Tibial artery (tissue), 4 donors: ENCODE measurements at regions not wholly inside any gene's neighbourhood (a gene's known extent, or its start where the extent isn't known, plus 50 kb on each side); places are given as distances from the start of the nearest gene placed in this dataset.

Experiments used
- DNase-seq, 2 donors: peaks; one replicate each; pipeline ENCODE4 v3.0.0-alpha.2; 2019
- H3K27ac ChIP-seq, 2 donors: fragments of 200-600 bp; sonication (generic) in 1 of 2; 1 replicate in 1 of 2; 2 replicates in 1 of 2; pipeline ENCODE4 v1.5.1; 2018 to 2019; ENCODE audit warnings: mild to moderate bottlenecking in 1 of 2
- H3K27me3 ChIP-seq, 2 donors: fragments of 200-600 bp; sonication (generic) in 1 of 2; one replicate each; pipeline versions ENCODE4 v1.5.1 to v1.6.0; 2016 to 2019
- H3K36me3 ChIP-seq, 3 donors: fragments of 200-600 bp; sonication (generic) in 2 of 3; one replicate each; pipeline ENCODE4 v1.5.1; 2016 to 2019; ENCODE audit warnings: mild to moderate bottlenecking in 2 of 3
- H3K4me1 ChIP-seq, 4 donors: fragments of 200-600 bp; sonication (generic) in 2 of 4; 1 replicate in 3 of 4; 2 replicates in 1 of 4; pipeline ENCODE4 v1.5.1; 2016 to 2019
- H3K4me3 ChIP-seq, 2 donors: fragments of 200-600 bp; sonication (generic) in 1 of 2; 1 replicate in 1 of 2; 2 replicates in 1 of 2; pipeline ENCODE4 v1.5.1; 2018 to 2019; ENCODE audit warnings: mild to moderate bottlenecking in 2 of 2
- H3K9me3 ChIP-seq, 3 donors: fragments of 200-600 bp; sonication (generic) in 1 of 3; one replicate each; pipeline ENCODE4 v1.5.1; 2016 to 2019
- intact Hi-C: fragments of 100-400 bp; cut with DNase I; formaldehyde crosslinking; loops from one replicate; pipeline ENCODE4 v1.15.0; 2023; ENCODE audit warnings: low total_unique reads
- TF ChIP-seq, protein P1 (sequence below), 2 experiments: fragments of 200-600 bp in 1 of 2; fragments of 450-650 bp in 1 of 2; IDR thresholded peaks; one replicate each; pipeline ENCODE4 v1.5.1; 2017 to 2019; ENCODE audit warnings: antibody characterized with exemption in 2 of 2, mild to moderate bottlenecking in 1 of 2, moderate library complexity in 1 of 2

DNA sequence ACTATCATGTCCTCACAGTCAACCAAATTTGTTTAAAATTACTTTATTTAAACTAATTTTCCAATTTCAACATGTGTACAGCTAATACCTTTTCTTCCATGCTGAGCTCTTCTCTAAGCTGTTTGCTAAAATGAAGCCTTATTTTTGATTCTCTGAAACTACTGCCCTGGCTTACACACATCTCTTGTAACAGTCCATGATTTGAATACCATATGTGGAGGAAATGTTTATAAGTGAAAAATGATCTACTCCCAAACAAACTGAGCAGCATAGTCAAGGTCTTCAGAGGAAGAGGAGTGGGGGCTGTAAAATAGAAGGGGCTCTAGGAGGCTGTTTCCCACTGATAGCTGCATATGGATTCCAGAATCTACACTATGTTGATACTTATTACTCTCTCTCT lies 188.7 kb downstream of the ANKRD50 start:
- Histone ChIP-seq H3K9me3 (no peaks in the 10 kb centered on the region), H3K36me3 (no peaks in the 10 kb centered on the region), H3K4me3 (no peak overlapping the region), H3K4me1 (peaks cover 0 to 7% (median 0%) of the 10 kb centered on the region in 4 donors), H3K27ac (no peak overlapping the region), H3K27me3 (no peaks in the 10 kb centered on the region)
- intact Hi-C loops = no loop called here
- DNase-seq = no peak
- TF ChIP-seq, protein P1, sequence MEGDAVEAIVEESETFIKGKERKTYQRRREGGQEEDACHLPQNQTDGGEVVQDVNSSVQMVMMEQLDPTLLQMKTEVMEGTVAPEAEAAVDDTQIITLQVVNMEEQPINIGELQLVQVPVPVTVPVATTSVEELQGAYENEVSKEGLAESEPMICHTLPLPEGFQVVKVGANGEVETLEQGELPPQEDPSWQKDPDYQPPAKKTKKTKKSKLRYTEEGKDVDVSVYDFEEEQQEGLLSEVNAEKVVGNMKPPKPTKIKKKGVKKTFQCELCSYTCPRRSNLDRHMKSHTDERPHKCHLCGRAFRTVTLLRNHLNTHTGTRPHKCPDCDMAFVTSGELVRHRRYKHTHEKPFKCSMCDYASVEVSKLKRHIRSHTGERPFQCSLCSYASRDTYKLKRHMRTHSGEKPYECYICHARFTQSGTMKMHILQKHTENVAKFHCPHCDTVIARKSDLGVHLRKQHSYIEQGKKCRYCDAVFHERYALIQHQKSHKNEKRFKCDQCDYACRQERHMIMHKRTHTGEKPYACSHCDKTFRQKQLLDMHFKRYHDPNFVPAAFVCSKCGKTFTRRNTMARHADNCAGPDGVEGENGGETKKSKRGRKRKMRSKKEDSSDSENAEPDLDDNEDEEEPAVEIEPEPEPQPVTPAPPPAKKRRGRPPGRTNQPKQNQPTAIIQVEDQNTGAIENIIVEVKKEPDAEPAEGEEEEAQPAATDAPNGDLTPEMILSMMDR (IDR thresholded peaks at IDR 0.05) = no peak

DNA sequence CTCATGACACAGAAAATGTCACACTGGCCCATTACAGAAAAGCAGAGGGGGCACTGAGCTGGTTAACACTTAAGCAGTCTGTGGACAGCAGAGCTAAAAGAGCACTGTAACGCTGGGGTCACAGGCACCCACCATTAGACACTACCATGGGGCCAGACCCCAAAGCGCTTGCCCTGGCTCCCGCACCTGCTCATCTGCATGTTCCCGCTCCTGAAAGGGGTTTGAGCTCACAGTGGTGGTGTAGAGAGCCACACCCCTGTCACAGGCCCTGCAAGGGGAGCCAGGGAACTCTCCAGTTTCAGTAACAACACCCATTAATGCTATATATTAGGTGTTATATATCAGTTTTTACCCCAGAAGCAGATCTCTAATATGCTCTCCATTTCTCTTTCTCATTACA lies 187.0 kb downstream of the ANKRD50 start:
- intact Hi-C loops = no loop called here
- H3K27me3 ChIP-seq = no peaks in the 10 kb centered on the region
- H3K27ac ChIP-seq = no peak overlapping the region
- TF ChIP-seq, protein P1 (IDR thresholded peaks at IDR 0.05) = no peak
- no peak for DNase-seq
- no peaks in the 10 kb centered on the region for H3K9me3 ChIP-seq
- peaks cover 0 to 7% (median 0%) of the 10 kb centered on the region in 4 donors for H3K4me1 ChIP-seq
- H3K4me3 ChIP-seq = no peak overlapping the region
- H3K36me3 ChIP-seq = no peaks in the 10 kb centered on the region

DNA sequence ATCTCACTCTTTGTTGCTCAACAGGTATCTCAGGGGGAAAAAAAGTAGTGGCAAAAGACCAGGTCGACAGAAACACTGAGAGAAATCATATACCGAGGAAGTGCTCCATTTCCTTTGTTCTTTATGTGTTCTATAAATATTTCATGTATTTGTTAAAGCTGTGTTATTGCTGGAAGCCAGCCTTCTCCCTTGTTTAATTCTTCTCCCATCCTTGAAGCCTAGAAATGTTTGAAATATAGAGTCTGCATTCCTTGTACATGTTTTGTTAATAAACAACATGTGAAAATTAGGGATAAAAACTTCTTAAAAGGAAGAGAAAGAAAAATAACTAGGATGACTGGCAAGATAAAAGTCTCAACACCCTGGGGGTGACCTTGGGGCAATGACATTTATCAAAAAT lies 186.2 kb downstream of the ANKRD50 start:
- TF ChIP-seq, protein P1 (IDR thresholded peaks at IDR 0.05) = no peak
- H3K4me1 ChIP-seq = peaks cover 0 to 7% (median 0%) of the 10 kb centered on the region in 4 donors

DNA sequence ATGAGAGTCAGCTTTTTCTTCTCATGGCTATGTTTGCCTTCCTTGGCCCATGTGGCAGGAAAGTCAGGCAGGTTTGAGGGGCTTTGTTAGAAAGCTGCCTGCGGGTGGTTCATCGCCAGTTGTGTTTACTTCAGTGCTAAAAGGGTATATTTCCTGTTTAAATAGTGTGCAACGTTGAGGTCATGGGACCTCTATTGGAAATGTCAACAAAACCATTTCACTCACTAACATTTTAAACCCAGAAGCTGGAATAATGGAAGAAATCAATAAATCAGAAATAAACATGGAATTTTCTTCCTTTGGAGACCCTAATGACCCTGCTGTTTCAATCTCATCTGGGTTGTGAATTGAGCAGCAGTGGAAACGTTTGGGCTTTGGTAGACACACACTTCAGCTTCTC lies 185.8 kb downstream of the ANKRD50 start:
- TF ChIP-seq, protein P1 (IDR thresholded peaks at IDR 0.05) = no peak
- H3K4me3 ChIP-seq = no peak overlapping the region
- no peak overlapping the region for H3K27ac ChIP-seq
- intact Hi-C loops = no loop called here
- no peaks in the 10 kb centered on the region for H3K9me3 ChIP-seq
- no peak for DNase-seq
- H3K36me3 ChIP-seq = no peaks in the 10 kb centered on the region
- no peaks in the 10 kb centered on the region for H3K27me3 ChIP-seq
- peaks cover 0 to 7% (median 0%) of the 10 kb centered on the region in 4 donors for H3K4me1 ChIP-seq

More for the DNA sequence above, 186.2 kb downstream of the ANKRD50 start:
- Histone ChIP-seq H3K27ac (no peak overlapping the region), H3K27me3 (no peaks in the 10 kb centered on the region), H3K9me3 (no peaks in the 10 kb centered on the region), H3K36me3 (no peaks in the 10 kb centered on the region), H3K4me3 (no peak overlapping the region)
- intact Hi-C loops = no loop called here
- no peak for DNase-seq

DNA sequence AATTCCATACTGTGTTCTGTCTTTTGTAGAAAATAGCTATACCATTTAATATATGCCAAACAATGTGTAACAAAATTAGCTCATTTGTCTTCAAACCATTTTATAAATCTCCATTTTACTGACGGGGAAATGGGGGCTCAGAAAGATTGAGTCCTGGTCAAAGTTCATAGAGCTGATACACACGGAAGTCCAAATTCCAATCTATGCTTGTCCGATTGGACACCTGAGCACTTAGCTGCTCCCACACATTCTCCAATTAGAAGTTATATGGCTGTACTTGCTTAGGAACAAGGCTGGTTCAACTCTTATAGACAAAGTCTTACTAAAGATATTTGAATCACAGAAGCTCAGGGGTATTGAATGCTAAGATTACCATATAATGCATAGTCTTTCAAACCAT lies 185.2 kb downstream of the ANKRD50 start:
- H3K27ac ChIP-seq = no peak overlapping the region
- no peaks in the 10 kb centered on the region for H3K9me3 ChIP-seq
- peaks cover 0 to 7% (median 0%) of the 10 kb centered on the region in 4 donors for H3K4me1 ChIP-seq
- no peak overlapping the region for H3K4me3 ChIP-seq
- intact Hi-C loops = no loop called here
- TF ChIP-seq, protein P1 (IDR thresholded peaks at IDR 0.05) = no peak
- H3K27me3 ChIP-seq = no peaks in the 10 kb centered on the region
- H3K36me3 ChIP-seq = no peaks in the 10 kb centered on the region
- no peak for DNase-seq

DNA sequence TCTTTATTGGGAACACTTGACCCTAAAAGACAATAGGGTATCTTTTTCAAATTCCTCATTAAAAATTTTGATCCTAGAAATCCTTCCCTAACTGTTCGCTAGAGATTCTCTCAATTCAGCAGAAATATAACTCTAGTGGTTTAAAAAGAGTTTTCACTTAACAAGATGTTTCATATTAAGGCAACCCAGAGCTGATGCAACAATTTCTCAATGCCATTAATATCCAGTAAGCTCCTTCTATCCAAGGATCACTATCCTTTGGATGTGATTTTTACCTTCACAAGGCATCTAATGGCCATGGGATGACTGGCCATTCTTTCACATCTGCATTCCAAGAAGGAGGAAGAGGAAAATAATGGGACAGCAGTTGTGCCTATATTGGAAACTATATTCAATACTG lies 183.4 kb downstream of the ANKRD50 start:
- no peak for DNase-seq

More for the DNA sequence above, 183.4 kb downstream of the ANKRD50 start:
- Histone ChIP-seq H3K4me3 (no peak overlapping the region), H3K4me1 (peaks cover 0 to 7% (median 0%) of the 10 kb centered on the region in 4 donors), H3K27me3 (no peaks in the 10 kb centered on the region), H3K9me3 (no peaks in the 10 kb centered on the region), H3K27ac (no peak overlapping the region), H3K36me3 (no peaks in the 10 kb centered on the region)
- TF ChIP-seq, protein P1 (IDR thresholded peaks at IDR 0.05) = no peak
- intact Hi-C loops = no loop called here
